Karpas-422 (cell line): ENCODE measurements at regions not wholly inside any gene's neighbourhood (a gene's known extent, or its start where the extent isn't known, plus 50 kb on each side); places are given as distances from the start of the nearest gene placed in this dataset.

Source experiments
- DNase-seq: peaks from one replicate; pipeline ENCODE4 v3.0.0-alpha.2; 2015
- H2AFZ ChIP-seq: fragments of 200-600 bp; sonication (generic); 2 replicates; pipeline ENCODE4 v1.6.1; 2014; ENCODE audit warnings: antibody characterized with exemption, low read length, mixed read lengths
- H3K27ac ChIP-seq: fragments of 200-600 bp; sonication (generic); 2 replicates; pipeline ENCODE4 v1.5.1; 2014; ENCODE audit warnings: mild to moderate bottlenecking, low read length, moderate library complexity
- H3K27me3 ChIP-seq: fragments of 200-600 bp; sonication (generic); 2 replicates; pipeline ENCODE4 v1.6.1; 2014; ENCODE audit warnings: low read length, mixed read lengths
- H3K36me3 ChIP-seq: fragments of 200-600 bp; sonication (generic); 2 replicates; pipeline ENCODE4 v1.6.1; 2014; ENCODE audit warnings: low read length, mixed read lengths; ENCODE audit not compliant: insufficient read depth
- H3K4me1 ChIP-seq: fragments of 200-600 bp; sonication (generic); 2 replicates; pipeline ENCODE4 v1.6.1; 2014; ENCODE audit warnings: mild to moderate bottlenecking, low read length, mixed read lengths
- H3K4me2 ChIP-seq: fragments of 200-600 bp; sonication (generic); 2 replicates; pipeline ENCODE4 v1.6.1; 2014; ENCODE audit warnings: low read length, low read depth, mild to moderate bottlenecking; ENCODE audit not compliant: poor library complexity, severe bottlenecking
- H3K4me3 ChIP-seq: fragments of 200-600 bp; sonication (generic); 2 replicates; pipeline ENCODE4 v1.5.1; 2014; ENCODE audit warnings: mild to moderate bottlenecking, antibody characterized with exemption, low read length, mixed read lengths
- H3K79me2 ChIP-seq: fragments of 200-600 bp; sonication (generic); 2 replicates; pipeline ENCODE4 v1.6.1; 2014; ENCODE audit warnings: mild to moderate bottlenecking, low read length, mixed read lengths
- H3K9ac ChIP-seq: fragments of 200-600 bp; sonication (generic); 2 replicates; pipeline ENCODE4 v1.6.0; 2014; ENCODE audit warnings: low read length
- H3K9me2 ChIP-seq: fragments of 200-600 bp; sonication (generic), shearing (Covaris generic); replicated peaks from 2 replicates; pipeline ENCODE4 v1.6.0; 2014; ENCODE audit warnings: mild to moderate bottlenecking, low read length, moderate library complexity; ENCODE audit not compliant: insufficient read depth
- H3K9me3 ChIP-seq: fragments of 300-700, 200-600 bp; sonication (generic); 2 replicates; pipeline ENCODE4 v1.6.1; 2014; ENCODE audit warnings: low read length, mixed read lengths
- H4K20me1 ChIP-seq: fragments of 200-600 bp; sonication (generic); 2 replicates; pipeline ENCODE4 v1.6.1; 2014; ENCODE audit warnings: mild to moderate bottlenecking, antibody characterized with exemption, low read length, low read depth; ENCODE audit not compliant: insufficient read depth

DNA sequence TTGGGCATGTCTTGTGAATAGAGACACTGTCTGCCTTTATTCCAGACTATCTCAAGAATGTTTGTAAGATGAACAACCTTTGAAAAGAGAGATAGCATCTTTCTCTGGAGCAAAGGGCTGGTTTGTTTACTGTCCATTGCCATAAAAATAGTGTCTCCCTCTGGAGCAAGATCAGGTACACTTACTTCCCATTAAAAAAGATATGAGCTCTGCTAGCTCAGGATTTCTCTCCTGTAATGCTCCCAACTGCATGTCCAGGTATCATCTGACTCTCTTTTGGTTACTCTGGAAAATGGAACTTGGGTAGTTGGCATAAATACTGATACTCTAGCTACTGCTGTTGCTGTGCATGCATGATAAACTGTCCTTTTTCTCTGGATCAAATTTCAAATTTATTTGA lies 381.1 kb downstream of the TFEC start:
- Histone ChIP-seq H3K4me1 (no peaks in the 10 kb centered on the region), H3K79me2 (no peaks in the 10 kb centered on the region), H3K4me2 (no peak overlapping the region), H3K9me2 (no peaks in the 10 kb centered on the region), H3K4me3 (no peak overlapping the region), H3K27me3 (no peaks in the 10 kb centered on the region), H3K36me3 (no peaks in the 10 kb centered on the region), H3K9ac (no peak overlapping the region), H3K9me3 (peaks cover 16% of the 10 kb centered on the region), H4K20me1 (no peaks in the 10 kb centered on the region), H2AFZ (no peak overlapping the region), H3K27ac (no peak overlapping the region)
- no peak for DNase-seq

DNA sequence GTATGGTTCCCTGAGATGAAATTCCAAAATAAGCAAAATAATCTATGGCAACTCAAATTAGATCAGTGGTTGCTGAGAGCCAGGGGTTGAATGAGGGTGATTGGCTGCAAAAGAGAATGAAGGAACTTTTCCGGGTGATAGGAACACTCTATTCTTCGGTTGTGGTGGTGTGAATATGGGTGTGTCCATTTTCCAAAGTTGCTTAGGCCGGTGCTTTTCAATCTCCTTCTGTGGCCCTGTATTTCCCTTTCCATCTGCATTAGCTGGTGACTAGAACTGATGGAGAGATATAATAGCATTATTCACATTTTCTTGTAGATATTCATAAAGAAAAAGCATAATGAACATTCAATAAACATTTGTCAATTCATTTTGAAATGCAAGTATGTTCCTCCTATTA lies 382.9 kb downstream of the TFEC start:
- H3K27ac ChIP-seq = no peak overlapping the region
- H3K27me3 ChIP-seq = no peaks in the 10 kb centered on the region
- H3K79me2 ChIP-seq = no peaks in the 10 kb centered on the region
- no peak for DNase-seq
- H3K36me3 ChIP-seq = no peaks in the 10 kb centered on the region
- H3K9me3 ChIP-seq = peaks cover 16% of the 10 kb centered on the region
- no peaks in the 10 kb centered on the region for H3K9me2 ChIP-seq
- no peak overlapping the region for H3K4me2 ChIP-seq
- H4K20me1 ChIP-seq = no peaks in the 10 kb centered on the region
- no peak overlapping the region for H3K9ac ChIP-seq
- H3K4me1 ChIP-seq = no peaks in the 10 kb centered on the region
- H2AFZ ChIP-seq = no peak overlapping the region
- no peak overlapping the region for H3K4me3 ChIP-seq

DNA sequence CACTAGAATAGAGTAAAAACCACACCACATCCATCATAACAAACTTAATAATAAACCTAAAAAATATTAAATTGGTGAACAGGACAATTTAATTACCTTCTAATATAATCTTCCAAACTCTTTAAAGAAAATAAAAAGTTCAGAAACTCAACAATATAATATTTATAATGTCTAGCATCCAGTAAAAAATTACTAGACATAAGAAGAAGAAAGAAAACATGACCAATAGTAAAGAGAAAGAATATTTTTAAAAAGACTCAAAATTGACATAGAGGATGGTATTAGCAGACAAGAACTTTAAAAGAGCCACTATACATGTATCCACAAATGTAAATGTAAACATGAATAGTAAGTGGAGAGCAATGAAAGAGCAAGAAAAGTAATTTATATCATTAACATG lies 388.4 kb downstream of the TFEC start:
- Histone ChIP-seq H2AFZ (no peak overlapping the region), H3K79me2 (no peaks in the 10 kb centered on the region), H3K9ac (no peak overlapping the region), H3K9me3 (peaks cover 11% of the 10 kb centered on the region), H3K4me1 (no peaks in the 10 kb centered on the region), H4K20me1 (no peaks in the 10 kb centered on the region), H3K9me2 (no peaks in the 10 kb centered on the region), H3K4me2 (no peak overlapping the region), H3K36me3 (no peaks in the 10 kb centered on the region), H3K4me3 (no peak overlapping the region), H3K27ac (no peak overlapping the region), H3K27me3 (no peaks in the 10 kb centered on the region)
- no peak for DNase-seq

DNA sequence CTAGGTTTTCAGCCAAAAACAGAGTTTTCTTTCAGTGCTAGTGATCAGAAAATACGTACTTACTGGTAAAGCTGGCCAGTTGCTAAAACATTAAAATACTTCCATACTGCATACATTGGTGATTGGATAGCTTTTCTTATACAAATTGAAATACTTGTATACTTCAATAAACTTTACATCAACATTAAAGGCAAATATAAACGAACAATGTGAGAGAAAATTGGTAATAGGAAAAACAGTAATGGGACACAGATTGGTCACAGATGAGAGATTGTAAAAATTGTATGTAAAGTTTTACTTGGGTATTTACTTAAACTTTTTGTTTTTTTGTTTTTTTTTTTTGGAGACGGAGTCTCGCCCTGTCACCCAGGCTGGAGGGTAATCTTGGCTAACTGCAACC lies 391.7 kb downstream of the TFEC start:
- DNase-seq = no peak
- H2AFZ ChIP-seq = no peak overlapping the region
- H3K27me3 ChIP-seq = no peaks in the 10 kb centered on the region
- H4K20me1 ChIP-seq = no peaks in the 10 kb centered on the region
- H3K9me2 ChIP-seq = no peaks in the 10 kb centered on the region
- H3K4me3 ChIP-seq = no peak overlapping the region
- no peaks in the 10 kb centered on the region for H3K36me3 ChIP-seq
- no peaks in the 10 kb centered on the region for H3K79me2 ChIP-seq
- no peak overlapping the region for H3K9ac ChIP-seq
- no peaks in the 10 kb centered on the region for H3K4me1 ChIP-seq
- H3K9me3 ChIP-seq = peaks cover 11% of the 10 kb centered on the region
- H3K27ac ChIP-seq = no peak overlapping the region
- no peak overlapping the region for H3K4me2 ChIP-seq

DNA sequence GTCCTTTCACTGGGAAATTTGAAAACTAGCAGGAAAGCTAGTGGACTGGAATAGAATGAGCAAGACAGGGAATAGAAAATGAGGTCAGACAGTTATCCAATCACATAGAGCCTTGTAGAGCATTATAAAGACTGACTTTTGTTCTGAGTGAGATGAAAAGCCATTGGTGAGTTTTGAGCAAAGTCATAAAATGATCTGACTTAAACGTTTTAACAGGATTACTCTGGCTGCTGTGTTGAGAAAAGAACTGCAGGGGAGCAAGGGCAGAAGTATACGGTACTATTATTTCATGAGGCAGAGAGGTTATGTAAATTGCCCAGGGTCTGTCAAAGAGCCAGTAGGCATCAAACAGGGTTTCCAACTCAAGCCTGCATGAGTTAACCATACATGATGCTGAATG lies 393.4 kb downstream of the TFEC start:
- no peak overlapping the region for H3K4me2 ChIP-seq
- H3K36me3 ChIP-seq = no peaks in the 10 kb centered on the region
- no peaks in the 10 kb centered on the region for H4K20me1 ChIP-seq
- H3K27me3 ChIP-seq = no peaks in the 10 kb centered on the region
- peaks cover 6% of the 10 kb centered on the region for H3K9me3 ChIP-seq
- DNase-seq = no peak
- H3K4me3 ChIP-seq = no peak overlapping the region
- H3K4me1 ChIP-seq = no peaks in the 10 kb centered on the region
- no peaks in the 10 kb centered on the region for H3K9me2 ChIP-seq
- H2AFZ ChIP-seq = no peak overlapping the region
- no peaks in the 10 kb centered on the region for H3K79me2 ChIP-seq
- no peak overlapping the region for H3K27ac ChIP-seq
- no peak overlapping the region for H3K9ac ChIP-seq

DNA sequence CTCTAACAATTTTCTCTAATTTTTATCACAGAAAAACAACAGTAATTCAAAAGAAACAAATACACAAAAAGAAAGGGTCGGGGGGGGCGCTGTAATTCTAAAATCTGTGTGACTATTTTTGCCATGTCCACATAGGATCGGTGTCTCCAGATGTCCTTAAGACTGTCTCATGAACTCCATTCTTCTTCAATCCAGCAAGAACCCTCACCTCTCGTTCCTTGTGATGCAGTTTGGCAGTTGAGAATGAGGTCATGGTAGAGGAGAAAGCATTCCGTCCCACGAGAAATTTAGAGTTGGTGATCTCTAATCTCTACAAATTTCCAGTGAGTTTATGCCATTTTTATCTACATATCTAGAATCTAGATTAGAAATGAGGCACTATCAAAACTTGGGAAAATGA lies 394.7 kb downstream of the TFEC start:
- no peaks in the 10 kb centered on the region for H3K27me3 ChIP-seq
- no peaks in the 10 kb centered on the region for H4K20me1 ChIP-seq
- H3K79me2 ChIP-seq = no peaks in the 10 kb centered on the region
- no peak overlapping the region for H3K27ac ChIP-seq
- no peak overlapping the region for H3K4me3 ChIP-seq
- H3K4me1 ChIP-seq = no peaks in the 10 kb centered on the region
- no peak for DNase-seq
- H3K9ac ChIP-seq = no peak overlapping the region
- H3K4me2 ChIP-seq = no peak overlapping the region
- H2AFZ ChIP-seq = no peak overlapping the region
- H3K9me3 ChIP-seq = peaks cover 12% of the 10 kb centered on the region
- H3K9me2 ChIP-seq = no peaks in the 10 kb centered on the region
- no peaks in the 10 kb centered on the region for H3K36me3 ChIP-seq

DNA sequence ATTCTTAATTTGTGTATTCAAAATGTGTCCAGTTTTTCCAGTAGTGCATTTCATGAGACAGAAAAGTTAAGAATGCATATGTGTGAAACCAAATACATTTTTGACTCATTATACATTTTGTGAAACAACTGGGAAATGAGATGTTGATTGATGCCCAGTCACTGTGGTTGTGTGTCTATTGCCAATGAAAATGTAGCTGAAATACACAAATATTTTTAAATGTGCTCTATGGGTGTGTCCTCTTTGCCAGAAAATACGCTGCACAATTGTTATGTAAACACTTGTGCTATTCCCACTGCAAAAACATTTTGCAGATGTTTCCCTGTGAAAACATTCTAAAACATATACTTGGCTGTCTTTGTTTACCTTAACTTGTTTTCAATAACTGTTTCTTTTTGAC lies 395.2 kb downstream of the TFEC start:
- no peak overlapping the region for H2AFZ ChIP-seq

DNA sequence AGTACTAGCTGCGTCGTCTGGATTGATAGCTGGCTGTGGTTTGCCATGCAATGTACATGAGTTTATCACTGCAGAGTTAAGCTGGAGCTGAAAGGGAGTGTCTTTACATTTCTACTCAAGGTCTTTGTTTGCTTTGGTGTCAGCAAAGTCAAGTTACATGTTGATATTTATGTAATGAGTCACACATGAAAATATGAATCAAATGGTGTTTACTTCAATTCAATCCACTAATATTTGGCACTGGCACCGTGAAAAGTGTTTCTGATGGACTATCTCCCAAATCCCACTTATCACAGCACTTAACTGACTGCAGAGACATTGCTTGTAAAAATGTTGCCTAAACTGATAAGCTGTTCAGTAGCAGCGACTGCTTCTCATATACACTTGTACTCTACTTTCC lies 395.9 kb downstream of the TFEC start:
- no peak overlapping the region for H3K27ac ChIP-seq
- DNase-seq = no peak
- H3K27me3 ChIP-seq = no peaks in the 10 kb centered on the region
- peaks cover 12% of the 10 kb centered on the region for H3K9me3 ChIP-seq
- no peak overlapping the region for H3K4me3 ChIP-seq
- H3K79me2 ChIP-seq = no peaks in the 10 kb centered on the region
- no peaks in the 10 kb centered on the region for H3K4me1 ChIP-seq
- no peak overlapping the region for H3K4me2 ChIP-seq
- no peaks in the 10 kb centered on the region for H4K20me1 ChIP-seq
- no peaks in the 10 kb centered on the region for H3K36me3 ChIP-seq
- no peaks in the 10 kb centered on the region for H3K9me2 ChIP-seq
- no peak overlapping the region for H2AFZ ChIP-seq
- no peak overlapping the region for H3K9ac ChIP-seq

More for the DNA sequence above, 395.2 kb downstream of the TFEC start:
- H3K4me1 ChIP-seq = no peaks in the 10 kb centered on the region
- H3K4me3 ChIP-seq = no peak overlapping the region
- H3K9me2 ChIP-seq = no peaks in the 10 kb centered on the region
- no peaks in the 10 kb centered on the region for H3K36me3 ChIP-seq
- no peak overlapping the region for H3K4me2 ChIP-seq
- H3K9me3 ChIP-seq = peaks cover 12% of the 10 kb centered on the region
- H3K27me3 ChIP-seq = no peaks in the 10 kb centered on the region
- no peak for DNase-seq
- H4K20me1 ChIP-seq = no peaks in the 10 kb centered on the region
- no peaks in the 10 kb centered on the region for H3K79me2 ChIP-seq
- no peak overlapping the region for H3K27ac ChIP-seq
- no peak overlapping the region for H3K9ac ChIP-seq

DNA sequence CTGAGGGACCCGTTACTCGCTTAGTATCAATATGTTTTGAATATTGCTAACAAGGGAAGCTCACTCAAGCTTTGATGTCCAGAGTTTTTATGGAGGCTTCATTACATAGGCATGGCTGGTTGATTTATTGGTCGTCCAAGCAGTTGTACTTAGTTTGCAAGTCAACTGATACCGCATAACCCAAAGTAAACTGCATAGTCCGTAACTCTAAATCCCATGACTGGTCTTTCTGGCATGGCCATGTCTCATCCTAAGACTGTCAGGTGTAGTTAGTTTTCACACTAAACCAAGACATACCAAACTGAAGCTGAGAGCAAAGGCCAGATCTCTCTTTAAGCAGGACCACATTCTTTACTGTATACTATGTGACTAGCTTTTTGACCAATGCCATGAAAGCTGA lies 397.9 kb downstream of the TFEC start:
- Histone ChIP-seq H3K27ac (no peak overlapping the region), H3K36me3 (no peaks in the 10 kb centered on the region), H4K20me1 (no peaks in the 10 kb centered on the region), H3K4me2 (no peak overlapping the region), H3K9ac (no peak overlapping the region), H3K27me3 (no peaks in the 10 kb centered on the region), H3K4me3 (no peak overlapping the region), H3K9me2 (0 out of 2 replicates have a peak, but pooled peaks cover 2% of the 10 kb centered on the region), H3K4me1 (no peaks in the 10 kb centered on the region), H2AFZ (no peak overlapping the region), H3K79me2 (no peaks in the 10 kb centered on the region), H3K9me3 (peaks cover 15% of the 10 kb centered on the region)
- DNase-seq = no peak
